NCI-H146 treated with DMSO at 0.1 percent for 48 hours (cell line): ENCODE measurements at regions not wholly inside any gene's neighbourhood (a gene's known extent, or its start where the extent isn't known, plus 50 kb on each side); places are given as distances from the start of the nearest gene placed in this dataset.
A peak's percentile ranks its signal among the peaks of the same experiment; 100 is the strongest.
"Not testable (repeated sequence)": the region's sequence is repeated elsewhere in the genome, so short reads cannot be mapped to it uniquely, and the experiment has no call there.

Source experiments
- DNase-seq: peaks from one replicate; lab custom pipeline; 2025; ENCODE audit not compliant: unreplicated experiment; lab: John Stamatoyannopoulos, UW

- no peak for DNase-seq
Observed at GRCh38 chr9:34907044-34907443, 51.0 kb upstream of the PHF24 start.

- peak; percentile 67 for DNase-seq
Observed at GRCh38 chr9:34899535-34900158, 58.4 kb upstream of the PHF24 start.

GRCh38 chr9:34898846-34899245, 59.2 kb upstream of the PHF24 start:
- no peak for DNase-seq

- no peak for DNase-seq
Observed at GRCh38 chr9:34896112-34896511, 62.0 kb upstream of the PHF24 start.

GRCh38 chr9:34892886-34893285, 65.2 kb upstream of the PHF24 start:
- DNase-seq: no peak

GRCh38 chr9:34891386-34891785, 66.7 kb upstream of the PHF24 start:
- no peak for DNase-seq

- no peak for DNase-seq
Observed at GRCh38 chr9:34887841-34888240, 70.2 kb upstream of the PHF24 start.

GRCh38 chr9:34884747-34885189, 73.3 kb upstream of the PHF24 start:
- DNase-seq: no peak

- no peak for DNase-seq
Observed at GRCh38 chr9:34876096-34876495, 82.0 kb upstream of the PHF24 start.

GRCh38 chr9:34869390-34869789, 88.7 kb upstream of the PHF24 start:
- DNase-seq: no peak

GRCh38 chr9:34866614-34867013, 91.5 kb upstream of the PHF24 start:
- DNase-seq: no peak

GRCh38 chr9:34863426-34863825, 94.7 kb upstream of the PHF24 start:
- no peak for DNase-seq

GRCh38 chr9:34862836-34863235, 95.2 kb upstream of the PHF24 start:
- DNase-seq: no peak

GRCh38 chr9:34862043-34862442, 96.0 kb upstream of the PHF24 start:
- no peak for DNase-seq

GRCh38 chr9:34855016-34855415, 103.1 kb upstream of the PHF24 start:
- not testable (repeated sequence) for DNase-seq

- DNase-seq: no peak
Observed at GRCh38 chr9:34830068-34830467, 120.1 kb upstream of the CCL21 start.

GRCh38 chr9:34826999-34827538, 117.1 kb upstream of the CCL21 start:
- DNase-seq: no peak

- DNase-seq: no peak
Observed at GRCh38 chr9:34825775-34826174, 115.8 kb upstream of the CCL21 start.

GRCh38 chr9:34823778-34824177, 113.8 kb upstream of the CCL21 start:
- no peak for DNase-seq

GRCh38 chr9:34810187-34810524, 100.2 kb upstream of the CCL21 start:
- DNase-seq: no peak

GRCh38 chr9:34809504-34810186, 99.7 kb upstream of the CCL21 start:
- no peak for DNase-seq

GRCh38 chr9:34802916-34803315, 93.0 kb upstream of the CCL21 start:
- DNase-seq: no peak

GRCh38 chr9:34797367-34797766, 87.4 kb upstream of the CCL21 start:
- no peak for DNase-seq
